ENCODE measurements at regions not wholly inside any gene's neighbourhood (a gene's known extent, or its start where the extent isn't known, plus 50 kb on each side); places are given as distances from the start of the nearest gene placed in this dataset.

- H3K27me3 ChIP-seq (ENCODE audit: control insufficient read depth in 1 of 2, insufficient read depth in 2 of 2, low read length in 2 of 2), result no peaks in the 10 kb centered on the region
- Mint-ChIP-seq H3K27me3 (no peaks in the 10 kb centered on the region), H3K9me3 (peaks cover 11% of the 10 kb centered on the region), H3K27ac (no peak overlapping the region), H3K36me3 (ENCODE audit: low read depth) (no peaks in the 10 kb centered on the region), H3K4me3 (no peak overlapping the region), H3K4me1 (ENCODE audit: low read depth) (no peaks in the 10 kb centered on the region)
- H3K4me3 ChIP-seq (ENCODE audit: low read length), result no peak overlapping the region
- intact Hi-C loops (cut with DNase I, micrococcal nuclease), result no loop called here
- ChIA-PET POLR2A (no interaction called here), CTCF (no interaction called here)
- no peaks in the 10 kb centered on the region for H3K36me3 ChIP-seq (ENCODE audit: insufficient read depth, low read length)
- no peaks in the 10 kb centered on the region for H3K4me1 ChIP-seq (ENCODE audit: insufficient read depth, low read length)
- no peak for ATAC-seq (ENCODE audit: poor library complexity)
- H3K27ac ChIP-seq (ENCODE audit: low read depth in 1 of 2, low read length in 2 of 2), result no peak overlapping the region
- DNase-seq, result no peak
- no peak for TF ChIP-seq CTCF (IDR thresholded peaks at IDR 0.05)
- peaks cover 0 to 4% of the 10 kb centered on the region in 2 experiments for H3K9me3 ChIP-seq (ENCODE audit: control insufficient read depth in 1 of 2, insufficient read depth in 1 of 2, low read length in 2 of 2)
These were observed 798.4 kb upstream of the TENM4 start for GRCh38 chr11:80239217-80239616.

GRCh38 chr11:80227915-80228314 is 787.1 kb upstream of the TENM4 start:
- Histone ChIP-seq H3K9me3 (ENCODE audit: control insufficient read depth in 1 of 2, insufficient read depth in 1 of 2, low read length in 2 of 2) (peaks cover 4 to 19% of the 10 kb centered on the region in 2 experiments), H3K27ac (ENCODE audit: low read depth in 1 of 2, low read length in 2 of 2) (no peak overlapping the region), H3K36me3 (ENCODE audit: insufficient read depth, low read length) (no peaks in the 10 kb centered on the region), H3K4me3 (ENCODE audit: low read length) (no peak overlapping the region), H3K4me1 (ENCODE audit: insufficient read depth, low read length) (no peaks in the 10 kb centered on the region), H3K27me3 (ENCODE audit: control insufficient read depth in 1 of 2, insufficient read depth in 2 of 2, low read length in 2 of 2) (no peaks in the 10 kb centered on the region)
- H3K9me3 Mint-ChIP-seq, result peaks cover 33% of the 10 kb centered on the region
- ChIA-PET POLR2A (no interaction called here), CTCF (no interaction called here)
- DNase-seq (no peak), ATAC-seq (ENCODE audit: poor library complexity) (no peak)
- no peaks in the 10 kb centered on the region for H3K4me1 Mint-ChIP-seq (ENCODE audit: low read depth)
- intact Hi-C loops (cut with DNase I, micrococcal nuclease), result no loop called here
- no peak overlapping the region for H3K27ac Mint-ChIP-seq
- TF ChIP-seq CTCF (IDR thresholded peaks at IDR 0.05), result no peak
- no peaks in the 10 kb centered on the region for H3K36me3 Mint-ChIP-seq (ENCODE audit: low read depth)
- H3K27me3 Mint-ChIP-seq, result no peaks in the 10 kb centered on the region
- no peak overlapping the region for H3K4me3 Mint-ChIP-seq

GRCh38 chr11:80214413-80214812 is 773.6 kb upstream of the TENM4 start:
- Histone ChIP-seq H3K9me3 (ENCODE audit: control insufficient read depth in 1 of 2, insufficient read depth in 1 of 2, low read length in 2 of 2) (peaks cover 0 to 15% of the 10 kb centered on the region in 2 experiments), H3K27me3 (ENCODE audit: control insufficient read depth in 1 of 2, insufficient read depth in 2 of 2, low read length in 2 of 2) (no peaks in the 10 kb centered on the region), H3K4me3 (ENCODE audit: low read length) (no peak overlapping the region), H3K27ac (ENCODE audit: low read depth in 1 of 2, low read length in 2 of 2) (no peak overlapping the region), H3K36me3 (ENCODE audit: insufficient read depth, low read length) (no peaks in the 10 kb centered on the region), H3K4me1 (ENCODE audit: insufficient read depth, low read length) (no peaks in the 10 kb centered on the region)
- ChIA-PET CTCF (no interaction called here), POLR2A (no interaction called here)
- Mint-ChIP-seq H3K27me3 (no peaks in the 10 kb centered on the region), H3K9me3 (peaks cover 9% of the 10 kb centered on the region), H3K27ac (no peak overlapping the region), H3K4me1 (ENCODE audit: low read depth) (no peaks in the 10 kb centered on the region), H3K36me3 (ENCODE audit: low read depth) (no peaks in the 10 kb centered on the region), H3K4me3 (no peak overlapping the region)
- no peak for DNase-seq
- ATAC-seq (ENCODE audit: poor library complexity), result no peak
- TF ChIP-seq CTCF (IDR thresholded peaks at IDR 0.05), result no peak
- intact Hi-C loops (cut with DNase I, micrococcal nuclease), result no loop called here

All from CD4-positive, alpha-beta T cell (primary cell).